HFFc6 (cell line): ENCODE measurements at regions not wholly inside any gene's neighbourhood (a gene's known extent, or its start where the extent isn't known, plus 50 kb on each side); places are given as distances from the start of the nearest gene placed in this dataset.
A peak's percentile ranks its signal among the peaks of the same experiment; 100 is the strongest.

Experiments
- DNase-seq: peaks from one replicate; pipeline ENCODE4 v3.0.0-alpha.2; 2018
- H3K27ac Mint-ChIP-seq: 2 replicates; pipeline ENCODE4 v1.8.0; 2020; ENCODE audit warnings: mild to moderate bottlenecking, mixed read lengths
- H3K27me3 Mint-ChIP-seq: 2 replicates; pipeline ENCODE4 v1.8.0; 2021; ENCODE audit warnings: mild to moderate bottlenecking, moderate library complexity, mixed read lengths; ENCODE audit not compliant: insufficient read depth
- H3K36me3 Mint-ChIP-seq: 2 replicates; pipeline ENCODE4 v1.8.0; 2021; ENCODE audit warnings: low read depth, mixed read lengths
- H3K4me1 Mint-ChIP-seq: 2 replicates; pipeline ENCODE4 v1.8.0; 2020; ENCODE audit warnings: low read depth, mixed read lengths
- H3K4me3 Mint-ChIP-seq: 2 replicates; pipeline ENCODE4 v1.8.0; 2020; ENCODE audit warnings: mild to moderate bottlenecking, moderate library complexity, mixed read lengths
- H3K9me3 Mint-ChIP-seq: 2 replicates; pipeline ENCODE4 v1.8.0; 2020; ENCODE audit warnings: mild to moderate bottlenecking, mixed read lengths
- TF ChIP-seq, protein P1 (sequence below): fragments of 200-600 bp; sonication (generic); IDR thresholded peaks from 2 replicates; pipeline ENCODE4 v1.5.0; 2021; ENCODE audit warnings: antibody characterized with exemption, mild to moderate bottlenecking

DNA sequence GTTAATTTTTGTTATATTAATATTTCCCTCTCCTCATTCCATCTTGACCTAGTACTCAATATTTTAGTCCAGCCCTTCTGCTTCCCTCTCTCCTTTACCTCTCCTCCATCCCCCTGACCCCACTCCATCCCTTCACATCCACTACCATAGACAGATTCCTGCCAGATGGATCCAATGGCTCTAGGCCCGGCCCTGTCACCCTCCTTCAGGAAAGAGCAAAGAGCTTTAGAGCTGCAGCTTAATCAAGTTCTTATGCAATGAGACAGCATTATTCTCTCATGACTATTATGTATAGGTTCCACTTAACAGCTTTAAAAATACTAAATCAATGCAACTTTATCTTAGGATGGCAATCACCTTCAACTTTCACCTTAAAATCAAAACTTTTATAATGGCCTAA is 200.7 kb upstream of the TTC14 start:
- Mint-ChIP-seq H3K4me3 (no peak overlapping the region), H3K9me3 (no peaks in the 10 kb centered on the region), H3K4me1 (peaks cover 61% of the 10 kb centered on the region), H3K27me3 (no peaks in the 10 kb centered on the region), H3K36me3 (no peaks in the 10 kb centered on the region), H3K27ac (peak overlapping the region; percentile 87)
- peak; percentile 40 for DNase-seq
- TF ChIP-seq, protein P1, sequence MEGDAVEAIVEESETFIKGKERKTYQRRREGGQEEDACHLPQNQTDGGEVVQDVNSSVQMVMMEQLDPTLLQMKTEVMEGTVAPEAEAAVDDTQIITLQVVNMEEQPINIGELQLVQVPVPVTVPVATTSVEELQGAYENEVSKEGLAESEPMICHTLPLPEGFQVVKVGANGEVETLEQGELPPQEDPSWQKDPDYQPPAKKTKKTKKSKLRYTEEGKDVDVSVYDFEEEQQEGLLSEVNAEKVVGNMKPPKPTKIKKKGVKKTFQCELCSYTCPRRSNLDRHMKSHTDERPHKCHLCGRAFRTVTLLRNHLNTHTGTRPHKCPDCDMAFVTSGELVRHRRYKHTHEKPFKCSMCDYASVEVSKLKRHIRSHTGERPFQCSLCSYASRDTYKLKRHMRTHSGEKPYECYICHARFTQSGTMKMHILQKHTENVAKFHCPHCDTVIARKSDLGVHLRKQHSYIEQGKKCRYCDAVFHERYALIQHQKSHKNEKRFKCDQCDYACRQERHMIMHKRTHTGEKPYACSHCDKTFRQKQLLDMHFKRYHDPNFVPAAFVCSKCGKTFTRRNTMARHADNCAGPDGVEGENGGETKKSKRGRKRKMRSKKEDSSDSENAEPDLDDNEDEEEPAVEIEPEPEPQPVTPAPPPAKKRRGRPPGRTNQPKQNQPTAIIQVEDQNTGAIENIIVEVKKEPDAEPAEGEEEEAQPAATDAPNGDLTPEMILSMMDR: no peak

DNA sequence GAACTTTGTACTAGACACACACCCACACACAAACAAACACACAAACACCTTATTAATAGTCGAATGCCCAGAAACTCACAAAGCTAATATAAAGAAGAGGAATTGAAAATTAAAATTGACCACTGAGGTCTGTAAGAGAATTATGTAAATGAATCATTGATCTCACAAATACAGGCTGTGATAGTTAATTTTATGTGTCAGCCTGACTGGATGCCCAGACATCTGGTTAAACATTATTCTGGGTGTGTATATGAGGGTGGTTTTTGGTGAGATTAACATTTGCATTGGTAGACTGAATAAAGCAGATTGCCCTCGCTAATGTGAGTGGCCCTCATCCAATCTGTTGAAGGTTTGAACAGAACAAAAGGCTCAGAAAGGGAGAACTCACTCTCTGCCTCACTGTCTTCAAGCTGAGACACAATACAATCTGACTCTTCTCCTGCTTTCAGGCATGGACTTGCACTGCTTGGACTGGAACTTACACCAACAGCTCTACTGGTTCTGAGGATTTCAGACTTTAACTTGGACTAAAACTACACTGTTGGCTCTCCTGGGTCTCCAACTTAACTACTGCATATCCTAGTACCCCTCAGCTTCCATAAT is 199.4 kb upstream of the TTC14 start:
- Mint-ChIP-seq H3K27ac (peak overlapping the region; percentile 87), H3K36me3 (no peaks in the 10 kb centered on the region), H3K9me3 (no peaks in the 10 kb centered on the region), H3K4me3 (peak overlapping the region; percentile 53), H3K27me3 (no peaks in the 10 kb centered on the region), H3K4me1 (peaks cover 48% of the 10 kb centered on the region)
- DNase-seq: no peak
- TF ChIP-seq, protein P1: no peak

DNA sequence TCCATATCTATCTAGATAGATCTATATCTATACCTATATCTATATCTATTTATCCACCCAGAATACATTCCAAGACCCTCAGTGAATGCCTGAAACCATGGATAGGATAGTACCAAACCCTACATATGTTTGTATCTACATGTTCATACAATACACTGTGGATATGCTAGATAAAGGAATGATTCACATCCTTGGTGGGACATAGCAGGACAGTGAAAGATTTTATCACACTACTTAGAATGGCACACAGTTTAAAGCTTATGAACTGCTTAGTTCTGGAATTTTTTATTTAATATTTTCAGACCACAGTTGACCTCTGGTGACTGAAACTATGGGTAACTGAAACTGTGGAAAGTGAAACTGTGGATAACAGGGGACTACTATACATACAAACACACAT is 198.8 kb upstream of the TTC14 start:
- Mint-ChIP-seq H3K27me3 (no peaks in the 10 kb centered on the region), H3K4me3 (peak overlapping the region; percentile 53; the same call in 1 of the 2 replicates), H3K9me3 (no peaks in the 10 kb centered on the region), H3K27ac (peak overlapping the region; percentile 87), H3K36me3 (no peaks in the 10 kb centered on the region), H3K4me1 (peaks cover 44% of the 10 kb centered on the region)
- DNase-seq: peak; percentile 49
- TF ChIP-seq, protein P1: no peak

DNA sequence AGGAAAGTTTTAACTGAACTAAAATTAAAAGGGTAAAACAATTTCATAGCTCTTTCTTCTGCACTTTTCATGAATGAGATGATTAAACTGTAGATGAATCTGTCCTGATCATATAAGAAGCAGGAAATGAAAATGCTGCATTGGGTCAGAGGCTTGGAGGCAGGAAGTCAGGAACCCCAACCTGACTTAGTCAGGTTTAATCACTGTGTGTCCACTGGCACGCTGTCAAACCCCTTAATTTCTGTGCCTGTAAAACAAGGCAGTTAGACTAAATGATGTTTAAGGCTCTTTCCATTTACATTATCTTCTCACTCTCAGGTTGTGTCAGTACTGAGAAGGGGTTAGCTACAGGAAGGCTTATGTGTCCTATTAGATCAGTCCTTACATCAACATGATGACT is 193.3 kb upstream of the TTC14 start:
- TF ChIP-seq, protein P1: no peak
- Mint-ChIP-seq H3K27ac (peak overlapping the region; percentile 88), H3K27me3 (no peaks in the 10 kb centered on the region), H3K4me1 (peaks cover 57% of the 10 kb centered on the region), H3K9me3 (peaks cover 7% of the 10 kb centered on the region; the same call in 1 of the 2 replicates), H3K36me3 (peaks cover 7% of the 10 kb centered on the region), H3K4me3 (peak overlapping the region; percentile 50)
- peak; percentile 65 for DNase-seq

DNA sequence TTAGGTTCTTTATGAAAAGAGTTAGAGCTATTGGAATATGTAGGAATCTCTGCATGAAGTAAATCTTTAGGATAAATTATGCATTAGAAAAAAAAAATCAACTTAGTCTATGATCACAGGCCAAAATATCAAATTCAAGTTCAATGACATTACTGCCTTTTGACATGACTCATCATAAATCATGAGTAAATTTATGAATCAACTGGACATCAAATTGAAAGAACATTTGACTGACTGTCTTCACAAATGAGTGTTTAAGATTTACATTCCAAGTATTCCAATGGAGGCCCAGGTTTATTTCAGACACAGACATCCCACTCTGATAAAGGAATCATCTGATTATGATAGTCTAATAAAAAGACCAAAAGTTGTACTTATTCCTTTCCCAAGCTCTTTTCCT is 192.8 kb upstream of the TTC14 start:
- Mint-ChIP-seq H3K36me3 (peaks cover 7% of the 10 kb centered on the region), H3K9me3 (peaks cover 7% of the 10 kb centered on the region; the same call in 1 of the 2 replicates), H3K27me3 (no peaks in the 10 kb centered on the region), H3K4me1 (peaks cover 57% of the 10 kb centered on the region), H3K4me3 (peak overlapping the region; percentile 50), H3K27ac (peak overlapping the region; percentile 88)
- TF ChIP-seq, protein P1: no peak
- no peak for DNase-seq
